LoVo (cell line): ENCODE measurements at regions not wholly inside any gene's neighbourhood (a gene's known extent, or its start where the extent isn't known, plus 50 kb on each side); places are given as distances from the start of the nearest gene placed in this dataset.
"Not testable (repeated sequence)": the region's sequence is repeated elsewhere in the genome, so short reads cannot be mapped to it uniquely, and the experiment has no call there.

Experiments used
- DNase-seq: peaks from one replicate; pipeline ENCODE4 v3.0.0-alpha.2; 2016; ENCODE audit warnings: low spot score

GRCh38 chr22:44575381-44576268, 77.6 kb upstream of the RTL6 start:
- no peak for DNase-seq

GRCh38 chr22:44574640-44575380, 76.8 kb upstream of the RTL6 start:
- DNase-seq, result no peak

DNA sequence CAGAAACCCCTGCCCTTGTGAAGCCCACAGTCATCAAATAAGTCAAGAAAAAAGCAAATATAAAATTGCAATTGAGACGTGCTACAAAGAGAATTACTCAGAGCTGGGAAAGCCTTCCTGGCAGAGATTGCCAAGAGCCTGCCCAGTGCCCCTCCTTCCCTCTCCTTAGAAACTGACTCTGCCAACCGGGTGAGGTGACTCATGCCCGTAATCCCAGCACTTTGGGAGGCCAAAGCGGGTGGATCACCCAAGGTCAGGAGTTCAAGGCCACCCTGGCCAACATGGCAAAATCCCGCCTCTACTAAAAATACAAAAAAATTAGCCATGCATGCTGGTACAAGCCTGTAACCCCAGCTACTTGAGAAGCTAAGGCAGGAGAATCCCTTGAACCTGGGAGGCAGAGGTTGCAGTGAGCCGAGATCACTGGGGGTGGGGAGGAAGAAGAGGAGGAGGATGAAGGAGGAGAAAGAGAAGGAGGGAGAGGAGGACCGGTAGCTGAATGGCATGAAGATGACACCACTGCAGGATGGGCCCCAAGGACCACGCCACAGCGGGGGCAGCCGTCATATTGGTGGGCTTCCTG, 76.1 kb upstream of the RTL6 start:
- peak; percentile 56 for DNase-seq

DNA sequence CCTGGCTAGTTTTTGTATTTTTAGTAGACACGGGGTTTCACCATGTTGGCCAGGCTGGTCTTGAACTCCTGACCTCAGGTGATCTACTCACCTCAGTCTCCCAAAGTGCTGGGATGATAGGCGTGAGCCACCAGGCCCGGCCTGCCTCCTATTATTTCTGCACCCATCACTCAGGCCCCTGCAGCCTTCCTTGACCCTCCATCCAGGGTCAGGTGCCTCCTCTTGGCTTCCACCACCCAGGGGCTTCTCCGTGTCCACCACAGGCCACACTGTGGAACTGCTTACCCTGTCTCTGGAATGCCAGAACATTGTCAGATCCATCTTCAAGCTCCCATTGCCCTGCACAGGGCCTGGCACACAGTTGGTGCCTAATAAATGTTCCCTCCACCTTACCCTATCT, 75.4 kb upstream of the RTL6 start:
- DNase-seq, result no peak

DNA sequence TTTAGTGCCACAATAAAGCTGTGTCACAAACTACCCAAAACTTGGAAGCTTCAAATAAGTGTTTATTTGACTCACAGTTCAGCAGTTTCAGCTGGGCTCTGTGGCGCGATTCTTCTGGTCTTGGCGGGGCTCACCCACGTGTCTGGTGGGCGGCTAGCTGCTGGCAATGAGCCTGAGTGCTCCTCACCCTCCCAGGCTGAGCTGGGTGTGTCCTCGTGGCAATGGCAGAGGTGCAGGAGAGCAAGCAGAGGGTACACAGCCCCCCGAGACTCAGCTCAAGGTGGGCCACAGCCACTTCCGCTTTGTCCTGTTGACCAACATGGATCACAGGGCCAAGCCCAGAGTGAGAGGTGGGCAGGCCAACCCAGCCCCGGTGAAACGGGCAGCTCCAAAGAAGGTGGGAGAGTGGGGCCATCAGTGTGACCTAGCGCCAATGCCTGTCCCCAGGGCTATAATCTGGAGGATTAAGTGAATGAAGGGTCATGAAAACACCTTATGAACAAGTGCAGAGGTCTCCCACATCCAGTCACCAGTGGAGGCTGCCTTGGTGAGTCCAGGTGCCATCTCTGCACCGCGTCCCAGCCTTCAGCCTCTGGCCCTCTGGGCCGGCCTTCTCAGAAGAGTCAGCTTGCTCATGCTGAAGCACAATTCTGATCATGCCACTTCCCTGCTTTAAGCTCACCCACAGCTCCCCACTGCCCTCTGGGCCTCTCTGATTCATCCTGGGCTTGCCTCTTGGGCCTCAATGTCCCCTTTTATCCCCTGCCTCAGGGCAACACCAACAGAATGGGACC, 74.6 kb upstream of the RTL6 start:
- DNase-seq, result no peak

GRCh38 chr22:44571566-44572413, 73.8 kb upstream of the RTL6 start:
- no peak for DNase-seq

DNA sequence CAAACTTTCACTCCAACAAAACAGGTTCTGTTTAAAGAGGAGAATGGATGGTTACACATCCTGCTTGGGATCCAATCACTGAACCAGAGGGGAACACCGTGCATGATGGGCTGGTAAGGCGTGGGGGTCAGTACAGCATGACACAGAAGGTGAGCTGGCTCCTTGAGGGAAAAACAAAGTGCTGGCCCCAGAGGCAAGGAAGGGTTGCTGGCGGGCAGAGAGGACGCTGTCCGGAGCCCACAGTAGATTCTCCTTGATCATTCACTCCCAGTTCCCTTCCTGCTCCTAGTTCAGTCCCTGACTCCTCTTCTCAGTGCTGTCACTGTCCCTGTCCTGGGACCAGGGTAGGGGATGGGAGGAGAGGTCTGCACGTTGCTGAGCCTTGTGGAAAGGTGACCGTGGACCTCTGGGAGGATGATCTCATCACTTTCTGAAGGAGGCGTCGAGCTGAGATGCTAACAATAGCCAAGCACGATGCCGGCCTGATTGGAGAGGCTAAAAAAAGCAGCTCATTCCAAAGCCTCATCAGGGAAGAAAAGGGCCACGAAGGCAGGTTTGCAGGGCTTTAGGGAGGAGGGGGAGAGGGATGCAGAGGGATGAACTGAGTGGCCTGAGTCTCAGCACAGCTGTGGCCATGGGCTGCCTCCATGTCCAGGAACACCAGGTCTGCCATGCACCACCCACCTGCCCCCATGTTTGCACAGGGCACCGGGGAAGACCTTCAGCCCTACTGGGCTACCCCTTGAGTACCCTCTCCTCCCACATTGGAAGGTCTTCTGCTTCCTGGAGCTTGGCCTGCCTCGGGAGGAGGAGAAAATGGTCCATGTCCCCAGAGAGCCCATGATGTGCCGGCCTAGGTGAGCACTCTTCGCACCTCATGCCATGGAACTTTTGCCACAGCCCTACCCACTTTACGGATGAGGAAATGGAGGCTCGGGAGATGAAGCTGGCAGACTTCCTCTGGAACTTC, 72.7 kb upstream of the RTL6 start:
- DNase-seq, result no peak

DNA sequence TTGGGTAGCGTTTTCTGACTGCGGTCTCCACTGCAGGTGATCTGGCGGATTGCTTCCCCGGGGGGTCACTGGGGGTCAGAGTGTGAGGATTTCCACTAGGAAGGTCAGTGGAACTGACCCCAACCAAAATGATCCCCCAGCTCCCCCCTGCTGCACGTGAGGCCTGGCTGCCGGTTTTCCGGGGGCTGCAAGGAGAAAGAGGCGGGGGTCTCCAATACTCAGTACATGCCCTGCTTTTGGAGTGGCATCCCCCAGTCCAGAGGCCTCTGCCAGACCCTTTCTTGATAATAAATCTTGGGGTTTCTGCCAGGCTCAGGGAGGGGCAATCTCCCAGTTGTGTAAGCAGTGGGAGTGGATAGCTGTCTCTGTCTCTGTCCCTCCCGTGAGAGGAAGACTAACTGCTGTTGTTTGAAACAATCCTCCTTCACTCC, 71.5 kb upstream of the RTL6 start:
- DNase-seq, result no peak

DNA sequence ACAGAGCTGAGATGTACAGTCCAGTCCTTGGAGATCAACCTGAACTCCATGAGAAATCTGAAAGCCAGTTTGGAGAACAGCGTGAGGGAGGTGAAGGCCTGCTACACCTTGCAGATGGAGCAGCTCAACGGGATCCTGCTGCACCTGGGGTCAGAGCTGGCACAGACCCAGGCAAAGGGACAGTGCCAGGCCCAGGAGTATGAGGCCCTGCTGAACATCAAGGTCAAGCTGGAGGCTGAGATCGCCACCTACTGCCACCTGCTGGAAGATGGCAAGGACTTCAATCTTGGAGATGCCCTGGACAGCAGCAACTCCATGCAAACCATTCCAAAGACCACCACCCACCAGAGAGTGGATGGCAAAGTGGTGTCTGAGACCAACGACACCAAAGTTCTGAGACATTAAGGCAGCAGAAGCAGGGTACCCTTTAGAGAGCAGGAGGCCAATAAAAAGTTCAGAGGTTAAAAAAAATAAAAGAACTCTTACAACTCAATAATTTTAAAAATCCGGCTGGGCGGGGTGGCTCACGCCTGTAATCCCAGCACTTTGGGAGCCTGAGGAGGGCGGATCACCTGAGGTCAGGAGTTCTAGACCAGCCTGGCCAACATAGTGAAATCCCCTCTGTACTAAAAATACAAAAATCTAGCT, 69.9 kb upstream of the RTL6 start:
- DNase-seq, result peak; percentile 26

DNA sequence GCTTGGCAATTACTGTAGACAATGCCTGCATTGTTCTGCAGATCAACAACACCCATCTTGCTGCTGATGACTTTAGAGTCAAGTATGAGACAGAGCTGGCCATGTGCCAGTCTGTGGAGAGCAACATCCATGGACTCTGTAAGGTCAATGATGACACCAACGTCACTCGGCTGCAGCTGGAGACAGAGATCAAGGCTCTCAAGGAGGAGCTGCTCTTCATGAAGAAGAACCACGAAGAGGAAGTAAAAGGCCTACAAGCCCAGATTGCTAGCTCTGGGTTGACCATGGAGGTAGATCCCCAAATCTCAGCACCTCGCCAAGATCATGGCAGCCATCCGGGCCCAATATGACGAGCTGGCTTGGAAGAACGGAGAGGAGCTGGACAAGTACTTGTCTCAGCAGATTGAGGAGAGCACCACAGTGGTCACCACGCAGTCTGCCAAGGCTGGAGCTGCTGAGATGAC, 69.4 kb upstream of the RTL6 start:
- DNase-seq, result peak; percentile 18

DNA sequence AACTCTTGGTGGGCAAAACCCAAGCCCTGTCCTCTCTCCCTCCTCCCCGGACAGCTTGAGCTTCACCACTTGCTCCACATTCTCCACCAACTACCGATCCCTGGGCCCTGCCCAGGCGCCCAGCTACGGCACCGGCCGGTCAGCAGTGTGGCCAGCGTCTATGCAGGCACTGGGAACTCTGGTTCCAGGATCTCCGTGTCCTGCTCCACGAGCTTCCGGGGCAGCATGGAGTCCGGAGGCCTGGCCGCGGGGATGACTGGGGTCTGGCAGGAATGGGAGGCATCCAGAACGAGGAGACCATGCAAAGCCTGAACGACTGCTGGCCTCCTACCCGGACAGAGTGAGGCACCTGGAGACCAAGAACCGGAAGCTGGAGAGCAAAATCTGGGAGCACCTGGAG, 68.9 kb upstream of the RTL6 start:
- no peak for DNase-seq

DNA sequence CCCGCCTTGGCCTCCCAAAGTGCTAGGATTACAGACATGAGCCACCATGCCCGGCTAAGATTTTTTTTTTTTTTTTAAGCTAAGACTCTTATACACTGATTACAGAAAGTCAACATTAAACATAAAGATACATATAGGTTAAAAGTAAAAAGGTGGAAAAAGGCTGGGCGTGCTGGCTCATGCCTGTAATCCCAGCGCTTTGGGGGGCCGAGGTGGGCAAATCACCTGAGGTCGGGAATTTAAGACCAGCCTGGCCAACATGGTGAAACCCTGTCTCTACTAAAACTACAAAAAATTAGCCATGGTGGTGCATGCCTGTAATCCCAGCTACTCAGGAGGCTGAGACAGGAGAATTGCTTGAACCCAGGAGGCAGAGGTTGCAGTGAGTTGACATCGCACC, 64.6 kb upstream of the RTL6 start:
- DNase-seq, result not testable (repeated sequence)

GRCh38 chr22:44561139-44561840, 63.3 kb upstream of the RTL6 start:
- DNase-seq, result no peak

- not testable (repeated sequence) for DNase-seq
These were observed 60.6 kb upstream of the RTL6 start for GRCh38 chr22:44558671-44559070.

- DNase-seq, result not testable (repeated sequence)
These were observed 59.8 kb upstream of the RTL6 start for GRCh38 chr22:44557872-44558271.

GRCh38 chr22:44557064-44557748, 59.2 kb upstream of the RTL6 start:
- DNase-seq, result no peak

DNA sequence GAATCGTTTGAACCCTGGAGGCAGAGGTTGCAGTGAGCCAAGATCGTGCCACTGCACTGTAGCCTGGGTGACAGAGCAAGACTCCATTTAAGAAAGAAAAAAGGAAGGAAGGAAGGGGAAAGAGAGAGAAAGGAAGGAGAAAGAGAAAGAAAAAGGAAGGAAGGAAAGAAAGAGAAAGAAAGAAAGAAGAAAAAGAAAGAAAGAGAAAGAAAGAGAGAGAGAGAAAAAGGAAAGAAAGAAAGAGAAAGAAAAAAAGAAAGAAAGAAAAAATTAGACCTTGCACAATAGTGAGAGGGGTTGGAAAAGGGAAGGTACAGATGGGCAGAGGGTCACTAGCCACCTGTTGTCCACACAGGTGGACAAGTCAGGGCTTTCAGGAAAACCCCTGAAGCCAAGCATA, 57.6 kb upstream of the RTL6 start:
- DNase-seq, result no peak

GRCh38 chr22:44555046-44555445, 57.0 kb upstream of the RTL6 start:
- no peak for DNase-seq
